ENCODE measurements at regions not wholly inside any gene's neighbourhood (a gene's known extent, or its start where the extent isn't known, plus 50 kb on each side); places are given as distances from the start of the nearest gene placed in this dataset.

DNA sequence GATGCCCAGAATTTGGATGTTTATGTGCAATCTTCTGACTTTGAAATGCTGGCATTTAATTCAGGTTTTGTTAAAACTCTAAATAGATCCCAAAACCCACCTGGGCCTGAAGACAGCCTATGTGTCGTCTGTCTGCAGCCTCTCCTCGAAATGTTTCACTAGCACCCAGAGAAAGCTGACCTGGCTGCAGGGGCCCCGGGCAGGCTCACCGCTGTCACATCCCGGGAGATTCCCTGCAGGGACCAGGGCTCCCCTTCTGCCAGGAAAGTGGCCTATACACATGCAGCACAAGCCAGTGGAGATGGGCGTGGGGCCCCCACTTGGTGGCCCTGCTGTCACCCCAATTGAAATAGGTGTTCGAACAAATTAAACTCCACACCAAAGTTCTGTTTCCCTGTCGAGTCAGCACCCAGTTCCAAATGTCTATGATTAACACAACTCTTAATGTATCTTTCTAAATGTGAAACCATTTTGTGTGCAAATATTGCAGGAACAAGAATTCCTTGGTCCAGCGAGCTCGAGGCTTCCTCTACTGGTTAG, 145.8 kb upstream of the ZNF507 start:
- TF ChIP-seq POLR2AphosphoS5 (IDR thresholded peaks at IDR 0.05) (no peak), POLR2A (IDR thresholded peaks at IDR 0.05; ENCODE audit: low read depth) (no peak)

Measured in esophagus muscularis mucosa (tissue), 2 donors.